Endodermal cell (in vitro differentiated cells): ENCODE measurements at regions not wholly inside any gene's neighbourhood (a gene's known extent, or its start where the extent isn't known, plus 50 kb on each side); places are given as distances from the start of the nearest gene placed in this dataset.

Experiments
- DNase-seq: peaks from one replicate; pipeline ENCODE4 v3.0.0-alpha.2; 2017
- H3K27ac ChIP-seq: 2 replicates; pipeline ENCODE4 v1.5.1; 2013; ENCODE audit warnings: mild to moderate bottlenecking, low read depth, low read length, moderate library complexity
- H3K27me3 ChIP-seq: 2 replicates; pipeline ENCODE4 v1.6.1; 2013; ENCODE audit warnings: mild to moderate bottlenecking, low read length, moderate library complexity; ENCODE audit not compliant: insufficient read depth, control insufficient read depth, poor library complexity, severe bottlenecking
- H3K36me3 ChIP-seq: 2 replicates; pipeline ENCODE4 v1.7.0; 2013; ENCODE audit warnings: mild to moderate bottlenecking, low read length, moderate library complexity; ENCODE audit not compliant: control insufficient read depth, insufficient read depth
- H3K4me1 ChIP-seq: one replicate; pipeline ENCODE4 v1.7.0; 2013; ENCODE audit warnings: low read length; ENCODE audit not compliant: control insufficient read depth, insufficient read depth
- H3K4me3 ChIP-seq: 2 replicates; pipeline ENCODE4 v1.5.1; 2013; ENCODE audit warnings: mild to moderate bottlenecking, low read length, moderate library complexity
- H3K9ac ChIP-seq: 2 replicates; pipeline ENCODE4 v1.6.1; 2013; ENCODE audit warnings: mild to moderate bottlenecking, low read length, moderate library complexity; ENCODE audit not compliant: poor library complexity, severe bottlenecking; ENCODE audit errors: extremely low read depth
- H3K9me3 ChIP-seq: 2 replicates; pipeline ENCODE4 v1.6.1; 2013; ENCODE audit warnings: mild to moderate bottlenecking, low read length, moderate library complexity; ENCODE audit not compliant: control insufficient read depth
- H3K27ac Mint-ChIP-seq: 2 replicates; pipeline ENCODE4 v1.8.0; 2020; ENCODE audit warnings: mixed read lengths
- H3K27me3 Mint-ChIP-seq: 2 replicates; pipeline ENCODE4 v1.8.0; 2021; ENCODE audit warnings: mild to moderate bottlenecking, mixed read lengths; ENCODE audit not compliant: insufficient read depth
- H3K36me3 Mint-ChIP-seq: 2 replicates; pipeline ENCODE4 v1.8.0; 2020; ENCODE audit warnings: low read depth, mixed read lengths
- H3K4me1 Mint-ChIP-seq: 2 replicates; pipeline ENCODE4 v1.8.0; 2020; ENCODE audit warnings: mixed read lengths
- H3K4me3 Mint-ChIP-seq: 2 replicates; pipeline ENCODE4 v1.8.0; 2020; ENCODE audit warnings: mild to moderate bottlenecking, moderate library complexity, mixed read lengths
- H3K9me3 Mint-ChIP-seq: 2 replicates; pipeline ENCODE4 v1.8.0; 2020; ENCODE audit warnings: mild to moderate bottlenecking, mixed read lengths
- CTCF ChIP-seq: fragments of 200-600 bp; sonication (generic); conservative IDR thresholded peaks from 2 replicates; pipeline ENCODE4 v1.5.0; 2021; ENCODE audit warnings: antibody characterized with exemption, mild to moderate bottlenecking
- WGBS, 2 experiments: methylation state at CpG; one replicate each; pipeline versions ENCODE4 v1.1.5 to v1.1.7; 2013; ENCODE audit warnings: missing lambda C conversion rate in 2 of 2, mixed read lengths in 1 of 2; ENCODE audit not compliant: insufficient coverage in 1 of 2, insufficient read length in 1 of 2; 5-methylcytosine and 5-hydroxymethylcytosine counted together

- no peaks in the 10 kb centered on the region for H3K27me3 ChIP-seq
- peaks cover 3% of the 10 kb centered on the region for H3K27me3 Mint-ChIP-seq
- H3K9me3 Mint-ChIP-seq = peaks cover 5% of the 10 kb centered on the region
- H3K36me3 Mint-ChIP-seq = no peaks in the 10 kb centered on the region
- no peak overlapping the region for H3K4me3 ChIP-seq
- no peak overlapping the region for H3K27ac Mint-ChIP-seq
- H3K4me3 Mint-ChIP-seq = no peak overlapping the region
- DNase-seq = no peak
- H3K4me1 ChIP-seq = no peaks in the 10 kb centered on the region
- 81 to 93% methylated on average over 3 to 4 of the region's 4 CpGs for WGBS, 2 experiments
- H3K4me1 Mint-ChIP-seq = no peaks in the 10 kb centered on the region
- TF ChIP-seq CTCF = no peak
- no peaks in the 10 kb centered on the region for H3K9me3 ChIP-seq
- no peaks in the 10 kb centered on the region for H3K36me3 ChIP-seq
- no peak overlapping the region for H3K27ac ChIP-seq
- H3K9ac ChIP-seq = no peak overlapping the region
Measured at GRCh38 chr14:103257211-103257962, 76.7 kb upstream of the EIF5 start.

- Histone ChIP-seq H3K4me3 (no peak overlapping the region), H3K4me1 (no peaks in the 10 kb centered on the region), H3K9ac (no peak overlapping the region), H3K36me3 (no peaks in the 10 kb centered on the region), H3K27ac (no peak overlapping the region), H3K27me3 (no peaks in the 10 kb centered on the region), H3K9me3 (no peaks in the 10 kb centered on the region)
- H3K4me3 Mint-ChIP-seq = no peak overlapping the region
- H3K27me3 Mint-ChIP-seq = peaks cover 4% of the 10 kb centered on the region
- no peak for TF ChIP-seq CTCF
- H3K9me3 Mint-ChIP-seq = peaks cover 5% of the 10 kb centered on the region
- no peaks in the 10 kb centered on the region for H3K36me3 Mint-ChIP-seq
- no peak for DNase-seq
- H3K4me1 Mint-ChIP-seq = no peaks in the 10 kb centered on the region
- 95 to 96% methylated on average over 7 to 12 of the region's 12 CpGs for WGBS, 2 experiments
- no peak overlapping the region for H3K27ac Mint-ChIP-seq
Measured at GRCh38 chr14:103258211-103258610, 75.8 kb upstream of the EIF5 start.

- no peaks in the 10 kb centered on the region for H3K27me3 ChIP-seq
- Mint-ChIP-seq H3K9me3 (peaks cover 5% of the 10 kb centered on the region), H3K27ac (no peak overlapping the region), H3K36me3 (no peaks in the 10 kb centered on the region), H3K27me3 (peaks cover 4% of the 10 kb centered on the region), H3K4me1 (no peaks in the 10 kb centered on the region), H3K4me3 (no peak overlapping the region)
- no peaks in the 10 kb centered on the region for H3K9me3 ChIP-seq
- no peak overlapping the region for H3K27ac ChIP-seq
- 89 to 98% methylated on average over 9 to 10 of the region's 10 CpGs for WGBS, 2 experiments
- H3K4me1 ChIP-seq = no peaks in the 10 kb centered on the region
- H3K4me3 ChIP-seq = no peak overlapping the region
- no peaks in the 10 kb centered on the region for H3K36me3 ChIP-seq
- no peak overlapping the region for H3K9ac ChIP-seq
- no peak for DNase-seq
- TF ChIP-seq CTCF = no peak
Measured at GRCh38 chr14:103259184-103259583, 74.9 kb upstream of the EIF5 start.
